A549 (cell line): ENCODE measurements at regions not wholly inside any gene's neighbourhood (a gene's known extent, or its start where the extent isn't known, plus 50 kb on each side); places are given as distances from the start of the nearest gene placed in this dataset.

ENCODE experiments used
- BHLHE40 ChIP-seq: IDR thresholded peaks from 2 replicates; pipeline ENCODE4 v1.6.1; 2012; ENCODE audit warnings: low read depth, low read length, inconsistent platforms
- CEBPB ChIP-seq, 2 experiments: fragments of >200 bp in 1 of 2; sonication (Bioruptor Twin) in 1 of 2; formaldehyde crosslinking in 1 of 2; IDR thresholded peaks; 2 replicates each; pipeline ENCODE4 v1.6.1; 2012 to 2016
- CTCF ChIP-seq: fragments of >200 bp; sonication (Bioruptor Twin); formaldehyde crosslinking; IDR thresholded peaks from 3 replicates; pipeline ENCODE4 v1.5.1; 2016
- ELK1 ChIP-seq: fragments of 150-350 bp; IDR thresholded peaks from 2 replicates; pipeline ENCODE4 v1.6.1; 2014; ENCODE audit warnings: low read depth, mild to moderate bottlenecking, low read length
- JUNB ChIP-seq: fragments of >200 bp; sonication (Bioruptor Twin); formaldehyde crosslinking; IDR thresholded peaks from 2 replicates; pipeline ENCODE4 v1.6.1; 2016
- MAZ ChIP-seq: fragments of 150-350 bp; IDR thresholded peaks from 2 replicates; pipeline ENCODE4 v1.6.1; 2014; ENCODE audit warnings: antibody characterized with exemption, low read depth, low read length, borderline replicate concordance
- POLR2AphosphoS2 ChIP-seq: conservative IDR thresholded peaks from 2 replicates; pipeline ENCODE4 v1.6.1; 2012; ENCODE audit warnings: low read length, improper control_type of control experiment, inconsistent platforms
- RCOR1 ChIP-seq: fragments of 150-350 bp; IDR thresholded peaks from 2 replicates; pipeline ENCODE4 v1.6.1; 2014; ENCODE audit warnings: antibody characterized with exemption, low read length, low read depth
- REST ChIP-seq: fragments of 200-600 bp; sonication (generic); IDR thresholded peaks from 2 replicates; pipeline ENCODE4 v1.6.1; 2016; ENCODE audit warnings: antibody characterized with exemption, mild to moderate bottlenecking, moderate library complexity
- RNF2 ChIP-seq: fragments of 200-600 bp; sonication (generic); IDR thresholded peaks from 2 replicates; pipeline ENCODE4 v1.6.1; 2016; ENCODE audit warnings: low read depth, mild to moderate bottlenecking, antibody characterized with exemption, moderate library complexity, borderline replicate concordance
- USF2 ChIP-seq: fragments of 450-650 bp; IDR thresholded peaks from 2 replicates; pipeline ENCODE4 v1.6.1; 2014; ENCODE audit warnings: antibody characterized with exemption
- ZNF302 ChIP-seq: fragments of 250-450 bp; sonication (Bioruptor Pico); IDR thresholded peaks from 2 replicates; pipeline ENCODE4 v1.9.0; 2021; ENCODE audit warnings: inconsistent platforms, mild to moderate bottlenecking, moderate library complexity

- TF ChIP-seq JUNB (no peak), USF2 (no peak), POLR2AphosphoS2 (no peak), CTCF (no peak), RNF2 (no peak), MAZ (no peak), REST (no peak), CEBPB (IDR thresholded peaks at IDR 0.05) (no peak), ZNF302 (CRISPR knock-in tag) (no peak), ELK1 (no peak), RCOR1 (no peak), BHLHE40 (no peak)
Observed at GRCh38 chr2:19072161-19072560, 286.3 kb downstream of the OSR1 start.
